ENCODE measurements at regions not wholly inside any gene's neighbourhood (a gene's known extent, or its start where the extent isn't known, plus 50 kb on each side); places are given as distances from the start of the nearest gene placed in this dataset.

GRCh38 chr1:101120868-101121267 lies 95.3 kb upstream of the DPH5 start:
- TF ChIP-seq POLR2AphosphoS5 (IDR thresholded peaks at IDR 0.05; ENCODE audit: borderline replicate concordance, low read depth, low read length), result no peak
- no peak for TF ChIP-seq EZH2 (IDR thresholded peaks at IDR 0.05)

Measured in SK-N-MC (cell line).